Fibroblast of lung (primary cell): ENCODE measurements at regions not wholly inside any gene's neighbourhood (a gene's known extent, or its start where the extent isn't known, plus 50 kb on each side); places are given as distances from the start of the nearest gene placed in this dataset.
A peak's percentile ranks its signal among the peaks of the same experiment; 100 is the strongest.
"Not testable (repeated sequence)": the region's sequence is repeated elsewhere in the genome, so short reads cannot be mapped to it uniquely, and the experiment has no call there.

Experiments
- DNase-seq, 2 donors: peaks; one replicate each; pipeline versions ENCODE4 v3.0.0 to v3.0.0-alpha.2; 2010; ENCODE audit warnings: low read depth in 2 of 2
- H2AFZ ChIP-seq: 2 replicates; pipeline ENCODE4 v1.5.1; 2012; ENCODE audit warnings: low read length, control low read depth, inconsistent platforms
- H3K27ac ChIP-seq: 2 replicates; pipeline ENCODE4 v1.5.1; 2011; ENCODE audit warnings: low read length, control low read depth; ENCODE audit not compliant: insufficient read depth
- H3K27me3 ChIP-seq: 2 replicates; pipeline ENCODE4 v1.5.1; 2011; ENCODE audit warnings: mild to moderate bottlenecking, low read length; ENCODE audit not compliant: control insufficient read depth, insufficient read depth
- H3K36me3 ChIP-seq: 2 replicates; pipeline ENCODE4 v1.5.1; 2011; ENCODE audit warnings: low read length; ENCODE audit not compliant: control insufficient read depth, insufficient read depth
- H3K4me1 ChIP-seq: 2 replicates; pipeline ENCODE4 v1.5.1; 2011; ENCODE audit warnings: low read length; ENCODE audit not compliant: control insufficient read depth, insufficient read depth; ENCODE audit errors: extremely low read depth
- H3K4me2 ChIP-seq: 2 replicates; pipeline ENCODE4 v1.5.1; 2011; ENCODE audit warnings: low read length, control low read depth; ENCODE audit not compliant: insufficient read depth; ENCODE audit errors: extremely low read depth
- H3K4me3 ChIP-seq, 4 experiments: fragments of 200-600 bp in 1 of 4; sonication (generic) in 1 of 4; replicated peaks in 1 of 4; 2 replicates each; pipeline ENCODE4 v1.5.1; 2011 to 2016; ENCODE audit warnings: low read length in 4 of 4, low read depth in 3 of 4, mild to moderate bottlenecking in 3 of 4, control low read depth in 2 of 4, inconsistent platforms in 1 of 4, mixed read lengths in 1 of 4; ENCODE audit not compliant: insufficient read depth in 1 of 4; ENCODE audit errors: control extremely low read depth in 1 of 4
- H3K79me2 ChIP-seq: 2 replicates; pipeline ENCODE4 v1.5.1; 2012; ENCODE audit warnings: mild to moderate bottlenecking, low read length, inconsistent platforms; ENCODE audit not compliant: control insufficient read depth, insufficient read depth
- H3K9ac ChIP-seq: 2 replicates; pipeline ENCODE4 v1.5.1; 2011; ENCODE audit warnings: mild to moderate bottlenecking, low read length, control low read depth; ENCODE audit not compliant: insufficient read depth
- H3K9me3 ChIP-seq: 2 replicates; pipeline ENCODE4 v1.5.1; 2012; ENCODE audit warnings: low read depth, low read length; ENCODE audit not compliant: control insufficient read depth, insufficient read depth
- H4K20me1 ChIP-seq: 2 replicates; pipeline ENCODE4 v1.5.1; 2011; ENCODE audit warnings: low read length; ENCODE audit not compliant: control insufficient read depth, insufficient read depth; ENCODE audit errors: extremely low read depth
- EZH2 ChIP-seq: IDR thresholded peaks from 2 replicates; pipeline ENCODE4 v1.5.1; 2012; ENCODE audit warnings: low read length, control low read depth, mild to moderate bottlenecking; ENCODE audit errors: missing control alignments
- TF ChIP-seq, protein P1 (sequence below), 2 donors: IDR thresholded peaks in 1 of 2; conservative IDR thresholded peaks in 1 of 2; 1 replicate in 1 of 2; 2 replicates in 1 of 2; pipeline ENCODE4 v1.5.1; 2011 to 2012; ENCODE audit warnings: low read length in 2 of 2, control low read depth in 1 of 2, inconsistent platforms in 1 of 2, low read depth in 1 of 2, mild to moderate bottlenecking in 1 of 2

- Histone ChIP-seq H3K4me3 (no peak overlapping the region), H3K4me2 (peak overlapping the region; percentile 35), H3K27ac (no peak overlapping the region), H3K9me3 (no peaks in the 10 kb centered on the region), H2AFZ (peak overlapping the region; percentile 64), H3K9ac (no peak overlapping the region), H3K27me3 (no peaks in the 10 kb centered on the region), H3K36me3 (no peaks in the 10 kb centered on the region), H4K20me1 (no peaks in the 10 kb centered on the region), H3K4me1 (peaks cover under 1% of the 10 kb centered on the region), H3K79me2 (no peaks in the 10 kb centered on the region)
- no peak for DNase-seq
- TF ChIP-seq, protein P1, sequence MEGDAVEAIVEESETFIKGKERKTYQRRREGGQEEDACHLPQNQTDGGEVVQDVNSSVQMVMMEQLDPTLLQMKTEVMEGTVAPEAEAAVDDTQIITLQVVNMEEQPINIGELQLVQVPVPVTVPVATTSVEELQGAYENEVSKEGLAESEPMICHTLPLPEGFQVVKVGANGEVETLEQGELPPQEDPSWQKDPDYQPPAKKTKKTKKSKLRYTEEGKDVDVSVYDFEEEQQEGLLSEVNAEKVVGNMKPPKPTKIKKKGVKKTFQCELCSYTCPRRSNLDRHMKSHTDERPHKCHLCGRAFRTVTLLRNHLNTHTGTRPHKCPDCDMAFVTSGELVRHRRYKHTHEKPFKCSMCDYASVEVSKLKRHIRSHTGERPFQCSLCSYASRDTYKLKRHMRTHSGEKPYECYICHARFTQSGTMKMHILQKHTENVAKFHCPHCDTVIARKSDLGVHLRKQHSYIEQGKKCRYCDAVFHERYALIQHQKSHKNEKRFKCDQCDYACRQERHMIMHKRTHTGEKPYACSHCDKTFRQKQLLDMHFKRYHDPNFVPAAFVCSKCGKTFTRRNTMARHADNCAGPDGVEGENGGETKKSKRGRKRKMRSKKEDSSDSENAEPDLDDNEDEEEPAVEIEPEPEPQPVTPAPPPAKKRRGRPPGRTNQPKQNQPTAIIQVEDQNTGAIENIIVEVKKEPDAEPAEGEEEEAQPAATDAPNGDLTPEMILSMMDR (conservative IDR thresholded peaks at IDR 0.05 in 1 of 2, IDR thresholded peaks at IDR 0.05 in 1 of 2; ENCODE audit: low read depth in 1 of 2, low read length in 2 of 2) = no peak
- no peak for TF ChIP-seq EZH2
Observed at GRCh38 chr6:110542311-110543024, 66.1 kb upstream of the SLC22A16 start.

DNA sequence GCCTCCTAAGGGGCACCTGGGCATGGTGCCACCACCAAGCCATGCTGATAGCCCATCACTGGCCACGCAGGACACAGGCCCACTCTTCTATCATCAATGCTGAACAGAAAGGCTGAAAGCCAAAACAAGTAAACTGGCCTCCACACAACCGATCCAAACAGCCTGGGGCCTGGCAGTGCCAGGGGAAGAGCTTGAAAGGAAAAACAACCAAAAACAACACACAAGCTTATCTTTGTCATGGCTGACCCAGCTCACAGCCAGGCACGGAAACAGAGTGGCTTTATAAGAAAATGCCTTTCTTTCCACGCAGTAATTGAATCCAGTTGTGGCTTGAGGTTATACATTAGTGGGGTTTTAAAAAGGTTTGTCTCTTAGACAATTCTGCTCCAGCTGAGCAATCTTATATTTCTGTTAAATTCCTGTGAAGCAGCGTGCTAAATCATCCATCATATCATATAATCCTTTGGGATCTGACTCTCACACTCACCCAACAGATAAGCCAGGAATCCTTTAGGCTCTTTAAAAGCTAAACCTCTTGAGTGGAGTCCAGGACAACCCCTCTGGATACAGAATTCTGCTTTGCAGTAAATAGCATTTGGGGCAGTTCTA is 65.4 kb upstream of the SLC22A16 start:
- DNase-seq = peak in 1 of 2 donors; percentile 41

GRCh38 chr6:110539277-110540019 is 63.0 kb upstream of the SLC22A16 start:
- not testable (repeated sequence) for H3K4me2 ChIP-seq, H3K27me3 ChIP-seq, H3K9me3 ChIP-seq, H4K20me1 ChIP-seq, H3K4me1 ChIP-seq, H3K79me2 ChIP-seq, H3K9ac ChIP-seq, H2AFZ ChIP-seq, H3K4me3 ChIP-seq, H3K36me3 ChIP-seq, H3K27ac ChIP-seq
- DNase-seq = peak in 1 of 2 donors; percentile 17

More for the DNA sequence above, 65.4 kb upstream of the SLC22A16 start:
- Histone ChIP-seq H3K4me1 (peaks cover 2% of the 10 kb centered on the region), H3K4me2 (no peak overlapping the region), H3K9me3 (no peaks in the 10 kb centered on the region), H3K27me3 (no peaks in the 10 kb centered on the region), H3K27ac (no peak overlapping the region), H2AFZ (no peak overlapping the region), H3K36me3 (no peaks in the 10 kb centered on the region), H3K79me2 (no peaks in the 10 kb centered on the region), H4K20me1 (no peaks in the 10 kb centered on the region), H3K4me3 (no peak overlapping the region), H3K9ac (no peak overlapping the region)
- TF ChIP-seq, protein P1 (conservative IDR thresholded peaks at IDR 0.05 in 1 of 2, IDR thresholded peaks at IDR 0.05 in 1 of 2; ENCODE audit: low read depth in 1 of 2, low read length in 2 of 2) = no peak
- no peak for TF ChIP-seq EZH2
